T-helper 17 cell (primary cell): ENCODE measurements at regions not wholly inside any gene's neighbourhood (a gene's known extent, or its start where the extent isn't known, plus 50 kb on each side); places are given as distances from the start of the nearest gene placed in this dataset.

Experiments used
- ATAC-seq: fragments of 150-1000 bp; cut with Tn5 transposase; 2 replicates; pipeline ENCODE4 v1.10.0; 2021; ENCODE audit warnings: mild to moderate bottlenecking, moderate library complexity
- DNase-seq, 3 donors: peaks; one replicate each; pipeline versions ENCODE4 v3.0.0 to v3.0.0-alpha.2; 2020 to 2021
- H3K9me3 ChIP-seq: one replicate; pipeline ENCODE4 v1.7.0; 2013; ENCODE audit warnings: low read length, mild to moderate bottlenecking; ENCODE audit not compliant: control insufficient read depth, poor library complexity, severe bottlenecking
- H3K27ac Mint-ChIP-seq: one replicate; pipeline ENCODE4 v1.8.0; 2022; ENCODE audit warnings: mild to moderate bottlenecking, moderate library complexity, mixed read lengths
- H3K27me3 Mint-ChIP-seq: one replicate; pipeline ENCODE4 v1.8.0; 2022; ENCODE audit warnings: mixed read lengths
- H3K36me3 Mint-ChIP-seq: one replicate; pipeline ENCODE4 v1.8.0; 2022; ENCODE audit warnings: low read depth, mixed read lengths
- H3K4me1 Mint-ChIP-seq: one replicate; pipeline ENCODE4 v1.8.0; 2022; ENCODE audit warnings: mild to moderate bottlenecking, mixed read lengths
- H3K4me3 Mint-ChIP-seq: one replicate; pipeline ENCODE4 v1.8.0; 2022; ENCODE audit warnings: mild to moderate bottlenecking, moderate library complexity, mixed read lengths

DNA sequence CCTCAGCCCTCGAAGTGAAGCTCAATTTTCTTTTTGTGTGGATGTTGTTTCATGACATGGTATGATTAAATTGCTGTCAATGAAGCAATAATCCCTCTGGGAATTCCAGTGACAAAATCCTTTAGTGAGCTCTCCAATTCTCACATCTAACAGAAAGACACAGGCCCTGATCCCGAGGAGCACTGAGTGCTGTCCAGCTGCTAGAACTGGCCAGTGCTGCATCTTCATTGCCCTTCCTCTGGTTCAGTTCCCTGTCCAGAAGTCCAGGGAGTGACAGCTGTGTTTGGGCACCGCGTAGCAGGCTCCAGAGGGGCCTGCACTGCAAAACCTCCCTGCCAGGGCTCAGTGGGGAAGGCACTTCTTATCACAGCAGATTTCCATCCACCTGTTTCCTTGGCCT, 516.8 kb upstream of the ATP11B start:
- H3K9me3 ChIP-seq = no peaks in the 10 kb centered on the region
- no peaks in the 10 kb centered on the region for H3K36me3 Mint-ChIP-seq
- H3K4me1 Mint-ChIP-seq = no peaks in the 10 kb centered on the region
- no peak overlapping the region for H3K27ac Mint-ChIP-seq
- no peak for ATAC-seq
- H3K27me3 Mint-ChIP-seq = no peaks in the 10 kb centered on the region
- no peak overlapping the region for H3K4me3 Mint-ChIP-seq
- no peak for DNase-seq

- Mint-ChIP-seq H3K27ac (no peak overlapping the region), H3K4me3 (no peak overlapping the region), H3K36me3 (no peaks in the 10 kb centered on the region), H3K4me1 (no peaks in the 10 kb centered on the region), H3K27me3 (peaks cover 7% of the 10 kb centered on the region)
- no peaks in the 10 kb centered on the region for H3K9me3 ChIP-seq
- DNase-seq (no peak), ATAC-seq (no peak)
Measured at GRCh38 chr3:182284793-182285192, 508.5 kb upstream of the ATP11B start.

DNA sequence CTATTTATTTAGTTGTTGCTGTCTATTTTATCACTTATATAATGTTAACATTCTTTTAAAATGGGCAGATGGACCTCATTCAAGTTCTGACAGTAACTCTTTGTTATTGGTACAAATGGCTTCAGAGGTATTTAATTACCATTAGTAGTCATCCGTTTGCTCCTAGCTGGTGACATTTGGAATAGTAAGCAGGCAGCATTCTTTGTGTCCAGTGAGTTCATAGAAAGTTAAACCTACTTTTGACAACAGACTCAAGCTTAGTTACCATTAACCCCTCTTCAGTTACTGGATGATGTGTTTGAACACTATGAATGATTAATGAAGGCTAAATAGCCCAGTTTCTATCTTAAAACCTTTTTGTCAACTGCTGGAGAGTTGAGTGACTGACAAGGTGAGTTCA, 500.7 kb upstream of the ATP11B start:
- no peaks in the 10 kb centered on the region for H3K27me3 Mint-ChIP-seq

GRCh38 chr3:182294256-182294655, 499.0 kb upstream of the ATP11B start:
- ATAC-seq (no peak), DNase-seq (no peak)
- no peaks in the 10 kb centered on the region for H3K4me1 Mint-ChIP-seq
- H3K9me3 ChIP-seq = no peaks in the 10 kb centered on the region
- no peak overlapping the region for H3K27ac Mint-ChIP-seq
- no peak overlapping the region for H3K4me3 Mint-ChIP-seq
- no peaks in the 10 kb centered on the region for H3K27me3 Mint-ChIP-seq
- no peaks in the 10 kb centered on the region for H3K36me3 Mint-ChIP-seq

More for the DNA sequence above, 500.7 kb upstream of the ATP11B start:
- H3K4me3 Mint-ChIP-seq = no peak overlapping the region
- no peaks in the 10 kb centered on the region for H3K4me1 Mint-ChIP-seq
- no peaks in the 10 kb centered on the region for H3K9me3 ChIP-seq
- DNase-seq = no peak
- no peak for ATAC-seq
- no peak overlapping the region for H3K27ac Mint-ChIP-seq
- H3K36me3 Mint-ChIP-seq = no peaks in the 10 kb centered on the region

DNA sequence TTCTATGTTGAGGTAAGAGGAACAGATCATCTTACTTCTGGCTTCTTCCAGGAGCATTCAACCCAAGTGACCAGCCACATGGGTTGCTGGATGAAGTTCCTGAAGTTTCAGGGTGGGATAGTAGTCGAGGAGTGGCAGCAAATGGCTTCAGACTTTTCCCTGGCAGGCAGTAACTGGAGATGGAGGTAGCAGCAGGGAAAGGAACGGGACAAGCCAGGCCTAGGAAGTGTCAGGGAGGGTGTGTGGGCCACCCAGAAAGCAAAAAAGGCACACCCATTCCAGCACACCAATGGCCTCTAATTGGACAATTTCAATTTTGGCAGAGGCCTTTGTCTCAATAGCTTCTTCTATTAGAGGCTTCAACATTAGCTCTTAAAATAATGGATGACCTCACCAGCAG, 498.6 kb upstream of the ATP11B start:
- no peaks in the 10 kb centered on the region for H3K9me3 ChIP-seq

DNA sequence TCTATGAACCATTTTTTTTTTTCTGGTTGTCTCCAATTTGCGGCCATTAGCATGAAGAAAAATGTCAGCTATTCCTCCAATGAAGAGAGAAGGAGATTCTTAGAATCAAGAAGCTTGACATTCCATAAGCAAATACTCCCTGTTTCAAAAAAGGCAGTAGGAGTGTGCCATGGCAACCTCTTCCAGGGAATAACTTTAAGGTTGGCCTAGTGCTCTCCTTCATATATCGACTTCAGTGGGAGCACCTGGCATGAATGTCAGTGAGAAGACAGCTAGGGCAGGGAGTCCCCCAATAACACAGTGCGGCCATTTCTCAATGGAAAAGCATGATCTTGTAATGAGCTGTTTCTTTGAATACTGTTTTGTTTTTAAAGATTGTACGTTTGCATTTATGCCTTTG, 493.0 kb upstream of the ATP11B start:
- no peak overlapping the region for H3K27ac Mint-ChIP-seq
- H3K27me3 Mint-ChIP-seq = no peaks in the 10 kb centered on the region
- no peaks in the 10 kb centered on the region for H3K36me3 Mint-ChIP-seq
- ATAC-seq (no peak), DNase-seq (no peak)
- no peaks in the 10 kb centered on the region for H3K4me1 Mint-ChIP-seq
- no peak overlapping the region for H3K4me3 Mint-ChIP-seq
- H3K9me3 ChIP-seq = peaks cover 2% of the 10 kb centered on the region

More for the DNA sequence above, 498.6 kb upstream of the ATP11B start:
- H3K27me3 Mint-ChIP-seq = no peaks in the 10 kb centered on the region
- H3K4me3 Mint-ChIP-seq = no peak overlapping the region
- no peaks in the 10 kb centered on the region for H3K36me3 Mint-ChIP-seq
- DNase-seq (no peak), ATAC-seq (no peak)
- H3K4me1 Mint-ChIP-seq = no peaks in the 10 kb centered on the region
- no peak overlapping the region for H3K27ac Mint-ChIP-seq

GRCh38 chr3:182303169-182303568, 490.1 kb upstream of the ATP11B start:
- Mint-ChIP-seq H3K4me3 (no peak overlapping the region), H3K27ac (no peak overlapping the region), H3K36me3 (no peaks in the 10 kb centered on the region), H3K27me3 (no peaks in the 10 kb centered on the region), H3K4me1 (no peaks in the 10 kb centered on the region)
- DNase-seq = no peak
- ATAC-seq = no peak
- peaks cover 2% of the 10 kb centered on the region for H3K9me3 ChIP-seq

- peaks cover 2% of the 10 kb centered on the region for H3K9me3 ChIP-seq
- Mint-ChIP-seq H3K4me3 (no peak overlapping the region), H3K4me1 (no peaks in the 10 kb centered on the region), H3K27me3 (no peaks in the 10 kb centered on the region), H3K27ac (no peak overlapping the region), H3K36me3 (no peaks in the 10 kb centered on the region)
- ATAC-seq = no peak
- no peak for DNase-seq
Measured at GRCh38 chr3:182305881-182306665, 487.2 kb upstream of the ATP11B start.

- DNase-seq (no peak), ATAC-seq (no peak)
- no peaks in the 10 kb centered on the region for H3K4me1 Mint-ChIP-seq
- H3K36me3 Mint-ChIP-seq = no peaks in the 10 kb centered on the region
- H3K27ac Mint-ChIP-seq = no peak overlapping the region
- no peak overlapping the region for H3K4me3 Mint-ChIP-seq
- no peaks in the 10 kb centered on the region for H3K27me3 Mint-ChIP-seq
- H3K9me3 ChIP-seq = no peaks in the 10 kb centered on the region
Measured at GRCh38 chr3:182308328-182308727, 485.0 kb upstream of the ATP11B start.

DNA sequence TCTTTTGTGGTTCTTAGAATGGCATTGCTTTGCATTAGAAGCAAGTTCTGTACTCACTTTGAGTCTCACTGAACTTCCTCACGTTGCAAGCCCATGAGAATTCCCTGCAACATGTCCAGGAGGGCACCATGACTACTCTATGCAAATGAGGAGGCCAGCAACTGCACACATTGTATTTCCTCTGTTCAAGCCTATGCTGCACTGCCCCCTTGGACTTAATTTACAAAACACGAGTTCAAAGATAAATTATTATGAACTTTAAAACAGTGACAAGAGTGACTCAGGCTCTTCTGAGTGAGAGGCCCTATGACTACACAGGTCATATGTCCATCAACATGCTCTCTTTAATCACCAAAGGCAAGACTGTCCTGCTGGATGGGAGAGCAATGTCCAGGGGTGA, 484.2 kb upstream of the ATP11B start:
- no peak overlapping the region for H3K27ac Mint-ChIP-seq
- DNase-seq (no peak), ATAC-seq (no peak)
- no peaks in the 10 kb centered on the region for H3K27me3 Mint-ChIP-seq
- no peaks in the 10 kb centered on the region for H3K9me3 ChIP-seq
- no peak overlapping the region for H3K4me3 Mint-ChIP-seq
- no peaks in the 10 kb centered on the region for H3K4me1 Mint-ChIP-seq
- no peaks in the 10 kb centered on the region for H3K36me3 Mint-ChIP-seq

- no peak for ATAC-seq
- Mint-ChIP-seq H3K27me3 (no peaks in the 10 kb centered on the region), H3K36me3 (no peaks in the 10 kb centered on the region)
Measured at GRCh38 chr3:182315313-182315712, 478.0 kb upstream of the ATP11B start.

DNA sequence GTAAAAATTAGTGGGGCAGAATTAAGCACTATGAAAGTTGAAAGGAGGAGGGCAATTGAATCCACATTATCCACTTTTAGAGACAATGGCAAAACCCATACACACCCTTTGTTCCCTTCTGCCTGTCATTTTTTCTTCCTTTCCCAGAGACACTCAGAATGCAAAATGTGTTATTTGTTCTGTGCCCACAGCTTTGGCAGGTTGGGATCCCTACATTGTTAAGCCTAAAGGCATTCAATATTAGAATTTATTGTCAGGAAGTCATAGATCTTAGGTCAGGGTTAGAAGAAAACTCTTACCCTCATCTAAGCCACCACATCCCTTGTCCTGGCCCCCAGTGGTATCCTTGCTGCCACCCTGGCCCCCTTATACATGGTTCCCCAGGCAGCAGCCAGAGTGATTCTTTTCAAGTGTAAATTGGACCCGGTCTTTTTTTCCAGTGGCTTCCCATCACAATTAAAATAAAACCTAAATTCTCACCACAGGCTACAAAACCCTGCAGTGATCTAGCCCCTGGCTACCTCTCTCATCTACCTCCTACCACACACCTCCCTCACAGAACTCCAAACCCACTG, 470.1 kb upstream of the ATP11B start:
- H3K4me1 Mint-ChIP-seq = no peaks in the 10 kb centered on the region
- no peaks in the 10 kb centered on the region for H3K27me3 Mint-ChIP-seq
- H3K4me3 Mint-ChIP-seq = no peak overlapping the region
- ATAC-seq = no peak
- no peak overlapping the region for H3K27ac Mint-ChIP-seq
- no peaks in the 10 kb centered on the region for H3K9me3 ChIP-seq
- no peaks in the 10 kb centered on the region for H3K36me3 Mint-ChIP-seq
- no peak for DNase-seq

More at GRCh38 chr3:182315313-182315712, 478.0 kb upstream of the ATP11B start:
- no peaks in the 10 kb centered on the region for H3K4me1 Mint-ChIP-seq
- no peak for DNase-seq
- no peaks in the 10 kb centered on the region for H3K9me3 ChIP-seq
- H3K27ac Mint-ChIP-seq = no peak overlapping the region
- H3K4me3 Mint-ChIP-seq = no peak overlapping the region

DNA sequence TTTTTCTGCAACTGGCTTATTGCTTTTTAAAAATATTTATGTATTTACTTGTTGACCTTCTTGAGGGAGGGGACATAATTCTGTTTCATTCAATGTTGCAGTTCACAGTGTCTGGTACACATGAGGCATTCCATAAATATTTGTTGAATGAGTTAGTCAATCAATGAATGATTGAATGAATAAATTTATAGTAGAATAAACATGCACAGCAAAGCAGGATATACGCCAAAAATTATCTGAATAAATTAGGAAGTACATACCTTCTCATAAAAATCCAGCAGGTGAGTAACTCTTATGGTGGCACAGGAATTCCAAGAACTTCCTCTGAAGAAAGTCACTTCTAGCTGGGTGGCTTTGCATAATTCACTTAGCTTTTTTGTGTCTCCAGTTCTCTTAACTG, 469.4 kb upstream of the ATP11B start:
- H3K9me3 ChIP-seq = no peaks in the 10 kb centered on the region
- no peaks in the 10 kb centered on the region for H3K36me3 Mint-ChIP-seq
- H3K27me3 Mint-ChIP-seq = no peaks in the 10 kb centered on the region
- no peak for DNase-seq
- no peak overlapping the region for H3K27ac Mint-ChIP-seq
- no peak overlapping the region for H3K4me3 Mint-ChIP-seq
- ATAC-seq = no peak
- no peaks in the 10 kb centered on the region for H3K4me1 Mint-ChIP-seq
